ENCODE measurements at regions not wholly inside any gene's neighbourhood (a gene's known extent, or its start where the extent isn't known, plus 50 kb on each side); places are given as distances from the start of the nearest gene placed in this dataset.

DNA sequence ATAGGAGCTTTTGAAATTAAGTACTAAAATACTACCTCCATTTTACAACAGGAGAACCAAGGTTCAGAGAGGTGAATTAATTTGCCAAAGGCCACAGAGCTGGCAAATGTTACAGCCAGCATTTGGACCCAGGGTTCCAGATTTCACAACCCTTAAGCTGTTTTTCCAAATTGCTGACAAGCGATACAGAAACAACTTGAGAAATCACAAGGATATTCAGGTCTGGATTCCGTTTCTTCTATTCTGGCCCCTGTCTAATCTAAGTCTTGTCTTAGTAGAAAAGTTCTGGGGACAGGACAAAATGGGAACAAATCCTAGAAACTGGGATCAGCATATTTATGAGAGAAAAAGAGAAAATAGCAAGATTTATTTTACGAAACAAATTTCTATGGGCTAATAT, 103.1 kb upstream of the PRLR start:
- DNase-seq (no peak), ATAC-seq (no peak)
- Histone ChIP-seq H3K36me3 (no peaks in the 10 kb centered on the region), H3K9me3 (no peaks in the 10 kb centered on the region), H3K27me3 (ENCODE audit: low read depth) (no peaks in the 10 kb centered on the region), H3K27ac (no peak overlapping the region), H3K4me3 (no peak overlapping the region), H3K4me1 (no peaks in the 10 kb centered on the region)
- TF ChIP-seq, protein P1, sequence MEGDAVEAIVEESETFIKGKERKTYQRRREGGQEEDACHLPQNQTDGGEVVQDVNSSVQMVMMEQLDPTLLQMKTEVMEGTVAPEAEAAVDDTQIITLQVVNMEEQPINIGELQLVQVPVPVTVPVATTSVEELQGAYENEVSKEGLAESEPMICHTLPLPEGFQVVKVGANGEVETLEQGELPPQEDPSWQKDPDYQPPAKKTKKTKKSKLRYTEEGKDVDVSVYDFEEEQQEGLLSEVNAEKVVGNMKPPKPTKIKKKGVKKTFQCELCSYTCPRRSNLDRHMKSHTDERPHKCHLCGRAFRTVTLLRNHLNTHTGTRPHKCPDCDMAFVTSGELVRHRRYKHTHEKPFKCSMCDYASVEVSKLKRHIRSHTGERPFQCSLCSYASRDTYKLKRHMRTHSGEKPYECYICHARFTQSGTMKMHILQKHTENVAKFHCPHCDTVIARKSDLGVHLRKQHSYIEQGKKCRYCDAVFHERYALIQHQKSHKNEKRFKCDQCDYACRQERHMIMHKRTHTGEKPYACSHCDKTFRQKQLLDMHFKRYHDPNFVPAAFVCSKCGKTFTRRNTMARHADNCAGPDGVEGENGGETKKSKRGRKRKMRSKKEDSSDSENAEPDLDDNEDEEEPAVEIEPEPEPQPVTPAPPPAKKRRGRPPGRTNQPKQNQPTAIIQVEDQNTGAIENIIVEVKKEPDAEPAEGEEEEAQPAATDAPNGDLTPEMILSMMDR (IDR thresholded peaks at IDR 0.05), result no peak
- intact Hi-C loops (cut with DNase I), result no loop called here

DNA sequence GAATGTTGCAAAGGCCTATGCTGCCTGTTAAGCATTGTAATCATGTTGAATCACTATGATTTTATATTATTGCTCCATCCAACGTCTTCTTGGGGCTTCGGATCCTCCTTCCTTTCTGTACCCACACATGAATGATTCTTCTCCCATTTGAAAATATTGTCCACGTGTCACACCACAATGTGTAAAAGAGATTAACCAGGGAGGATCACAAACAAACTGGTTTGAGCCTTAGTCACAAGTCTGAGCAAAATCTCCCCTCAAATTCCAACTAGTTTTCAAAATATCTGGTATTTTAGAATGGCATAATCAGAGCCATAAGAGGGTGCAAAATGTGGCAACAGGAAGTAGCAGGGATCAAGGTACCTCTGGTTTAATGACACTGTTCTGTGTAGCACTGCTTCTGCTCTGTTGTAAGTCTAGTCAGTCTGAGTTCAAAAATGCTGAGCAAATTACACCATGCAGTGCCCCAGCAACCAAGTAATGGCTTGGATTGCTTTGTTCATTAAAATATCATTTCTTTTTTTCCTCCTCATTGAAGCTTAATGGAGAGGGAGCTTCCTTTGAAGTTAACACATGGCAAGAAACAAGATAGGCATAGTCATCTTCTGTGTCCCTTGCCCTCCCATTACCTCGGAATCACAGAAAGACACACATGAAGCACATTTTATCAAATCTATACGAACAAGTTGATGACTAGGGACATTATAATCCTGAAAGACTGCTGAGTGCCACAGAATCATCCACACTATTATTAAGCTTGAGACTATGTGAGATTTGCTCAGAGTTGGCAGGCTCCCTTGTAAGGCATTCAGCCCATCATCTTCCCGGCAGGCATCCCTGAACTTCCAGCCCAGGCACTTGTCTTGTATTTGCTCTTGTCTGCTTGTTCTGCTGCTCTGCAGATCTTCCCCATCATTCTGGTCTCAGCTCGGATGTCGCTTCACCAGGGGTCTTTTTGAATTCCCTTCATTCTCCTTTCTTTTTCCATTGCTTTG, 102.0 kb upstream of the PRLR start:
- no peak for DNase-seq
- intact Hi-C loops (cut with DNase I), result no loop called here
- Histone ChIP-seq H3K4me3 (no peak overlapping the region), H3K36me3 (no peaks in the 10 kb centered on the region), H3K27me3 (ENCODE audit: low read depth) (no peaks in the 10 kb centered on the region), H3K9me3 (no peaks in the 10 kb centered on the region), H3K27ac (no peak overlapping the region), H3K4me1 (no peaks in the 10 kb centered on the region)
- TF ChIP-seq, protein P1 (IDR thresholded peaks at IDR 0.05), result no peak
- no peak for ATAC-seq

DNA sequence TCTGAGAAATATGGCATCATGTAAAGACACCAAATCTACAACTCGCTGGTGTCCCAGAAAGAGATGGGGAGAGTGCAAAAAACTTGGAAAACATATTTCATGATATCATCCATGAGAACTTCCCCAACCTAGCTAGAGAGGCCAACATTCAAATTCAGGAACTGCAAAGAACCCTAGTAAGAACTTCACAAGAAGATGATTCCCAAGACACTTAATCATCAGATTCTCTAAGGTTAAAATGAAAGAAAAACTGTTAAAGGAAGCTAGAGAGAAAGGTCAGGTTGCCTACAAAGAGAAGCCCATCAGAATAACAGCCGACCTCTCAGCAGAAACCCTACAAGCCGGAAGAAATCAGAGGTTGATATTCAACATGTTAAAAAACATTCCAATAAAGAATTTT, 95.5 kb upstream of the PRLR start:
- no peaks in the 10 kb centered on the region for H3K9me3 ChIP-seq
- H3K36me3 ChIP-seq, result no peaks in the 10 kb centered on the region
- intact Hi-C loops (cut with DNase I), result no loop called here
- H3K27ac ChIP-seq, result no peak overlapping the region
- H3K4me3 ChIP-seq, result no peak overlapping the region
- no peaks in the 10 kb centered on the region for H3K4me1 ChIP-seq
- ATAC-seq (no peak), DNase-seq (no peak)
- no peaks in the 10 kb centered on the region for H3K27me3 ChIP-seq (ENCODE audit: low read depth)
- TF ChIP-seq, protein P1 (IDR thresholded peaks at IDR 0.05), result no peak

DNA sequence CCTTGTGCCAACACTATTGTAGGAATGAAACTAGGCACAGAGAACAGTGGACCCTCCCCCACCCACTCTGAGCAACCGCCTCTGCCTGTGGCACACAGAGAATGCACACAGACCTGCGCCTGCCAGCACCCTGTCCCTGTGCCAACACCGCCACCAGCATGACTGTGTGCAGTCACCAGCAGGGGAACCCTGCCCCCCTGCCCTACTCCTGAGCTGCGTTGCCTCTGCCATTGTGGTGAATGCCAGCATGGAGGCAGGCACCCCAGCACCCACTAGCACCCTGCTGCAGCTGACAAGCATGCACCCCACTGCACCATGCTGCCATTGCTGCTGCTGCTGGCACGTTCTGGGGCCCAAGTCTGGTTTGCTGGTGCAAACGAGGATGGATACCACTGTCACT, 94.4 kb upstream of the PRLR start:
- DNase-seq, result no peak
- no peak overlapping the region for H3K4me3 ChIP-seq
- H3K27ac ChIP-seq, result no peak overlapping the region
- no peaks in the 10 kb centered on the region for H3K27me3 ChIP-seq (ENCODE audit: low read depth)
- H3K4me1 ChIP-seq, result no peaks in the 10 kb centered on the region
- ATAC-seq, result peak in 1 of 2 donors; percentile 13
- TF ChIP-seq, protein P1 (IDR thresholded peaks at IDR 0.05), result no peak
- intact Hi-C loops (cut with DNase I), result no loop called here
- no peaks in the 10 kb centered on the region for H3K36me3 ChIP-seq
- no peaks in the 10 kb centered on the region for H3K9me3 ChIP-seq

DNA sequence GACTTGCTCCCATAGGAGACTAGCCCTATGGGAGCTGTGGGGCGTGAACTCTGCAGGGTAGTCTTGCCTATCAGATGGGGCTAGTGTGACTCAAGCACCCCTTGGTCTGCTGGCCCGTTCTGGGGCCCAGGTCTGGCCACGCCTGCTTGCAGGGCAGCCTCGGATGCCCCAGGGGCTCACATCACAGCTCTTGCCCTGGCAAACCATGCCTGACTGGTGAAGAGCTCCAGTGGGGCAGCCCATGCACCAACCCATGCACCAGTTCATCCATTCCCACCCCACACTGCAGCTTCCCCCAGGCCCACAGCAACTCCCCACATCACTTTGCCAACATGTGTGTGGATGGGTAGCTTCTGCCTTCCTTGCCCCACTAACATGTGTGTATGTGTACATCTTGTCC, 93.9 kb upstream of the PRLR start:
- intact Hi-C loops (cut with DNase I), result no loop called here
- Histone ChIP-seq H3K36me3 (no peaks in the 10 kb centered on the region), H3K4me1 (no peaks in the 10 kb centered on the region), H3K27ac (no peak overlapping the region), H3K4me3 (no peak overlapping the region), H3K27me3 (ENCODE audit: low read depth) (no peaks in the 10 kb centered on the region), H3K9me3 (no peaks in the 10 kb centered on the region)
- no peak for DNase-seq
- TF ChIP-seq, protein P1 (IDR thresholded peaks at IDR 0.05), result no peak
- ATAC-seq, result peak in 1 of 2 donors; percentile 21

Measured in lower lobe of right lung (tissue), 2 donors.